GM19438 (cell line): ENCODE measurements at regions not wholly inside any gene's neighbourhood (a gene's known extent, or its start where the extent isn't known, plus 50 kb on each side); places are given as distances from the start of the nearest gene placed in this dataset.
A peak's percentile ranks its signal among the peaks of the same experiment; 100 is the strongest.

ENCODE experiments used
- ATAC-seq: cut with Tn5 transposase; IDR thresholded peaks from one replicate; pipeline ENCODE4 v1.9.1; 2021; ENCODE audit warnings: low read depth; ENCODE audit not compliant: unreplicated experiment

- ATAC-seq, result no peak
Measured at GRCh38 chr4:33060674-33061542, 2340.7 kb downstream of the PCDH7 start.

DNA sequence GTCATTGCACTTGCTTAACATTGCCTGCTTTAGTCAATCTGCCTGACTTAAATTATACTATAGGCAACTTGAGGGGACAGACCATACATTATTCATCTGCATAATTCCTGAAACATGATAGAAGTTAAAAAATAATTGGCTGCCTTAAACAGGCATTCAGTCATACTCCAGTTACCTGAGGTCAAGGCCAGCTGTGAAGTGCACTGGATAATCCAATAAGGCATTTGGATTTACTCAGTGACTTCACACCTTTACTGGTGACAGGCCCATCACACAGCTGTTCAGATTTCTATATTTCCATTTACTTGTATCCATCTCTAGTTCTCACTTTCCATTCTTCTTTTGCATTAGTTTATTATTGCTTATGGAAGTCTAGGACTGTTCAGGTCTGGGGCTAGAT lies 2341.6 kb downstream of the PCDH7 start:
- no peak for ATAC-seq

DNA sequence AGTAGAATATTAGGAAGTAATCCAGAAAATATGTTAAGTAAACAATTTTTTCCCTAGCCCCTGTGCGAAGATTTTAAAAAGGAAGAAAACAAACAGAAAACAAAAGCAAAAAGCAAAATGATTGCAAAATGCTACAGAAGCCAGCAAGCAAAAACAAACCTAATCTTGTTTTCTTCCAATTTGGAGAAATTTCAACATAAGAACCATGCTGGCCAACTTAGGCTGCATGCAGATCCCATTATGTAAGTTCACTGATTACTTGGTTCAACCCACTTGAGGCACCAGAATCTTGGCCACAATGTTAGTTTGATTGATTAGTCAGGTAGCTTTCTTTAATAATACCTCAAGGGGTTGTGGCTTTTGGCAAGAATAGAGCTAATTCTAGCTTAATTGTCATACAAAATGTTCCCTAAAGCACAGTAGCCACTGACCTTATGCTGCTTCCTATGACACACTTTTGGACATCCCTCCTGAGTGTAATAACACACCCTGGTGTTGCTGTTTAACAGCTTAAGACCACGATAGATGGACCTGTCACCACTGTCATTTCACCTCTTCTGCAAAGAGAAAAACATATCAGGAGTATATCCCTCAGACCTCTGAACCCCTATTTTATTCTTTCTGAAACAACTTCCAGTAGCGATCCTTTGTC lies 2342.1 kb downstream of the PCDH7 start:
- no peak for ATAC-seq

GRCh38 chr4:33063241-33063640 lies 2343.1 kb downstream of the PCDH7 start:
- ATAC-seq, result no peak

DNA sequence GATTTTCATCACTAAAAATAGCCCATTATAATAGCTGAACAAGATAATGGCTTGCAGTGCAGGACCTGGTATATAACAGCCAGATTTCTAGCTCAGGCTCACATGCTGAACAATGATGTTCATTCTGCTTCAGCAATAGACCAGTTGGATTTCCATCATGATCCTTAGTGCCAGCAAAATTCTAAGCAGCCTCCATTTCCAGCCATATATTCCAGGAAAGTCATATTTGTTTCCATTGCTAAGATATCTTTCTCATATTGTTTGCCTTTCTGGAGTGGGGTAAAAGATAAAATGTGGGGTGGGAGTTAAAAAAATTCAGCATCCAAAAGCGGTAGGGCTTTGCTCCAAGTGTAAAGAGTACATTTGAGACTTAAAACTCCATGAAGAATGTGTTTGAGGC lies 2344.1 kb downstream of the PCDH7 start:
- no peak for ATAC-seq

DNA sequence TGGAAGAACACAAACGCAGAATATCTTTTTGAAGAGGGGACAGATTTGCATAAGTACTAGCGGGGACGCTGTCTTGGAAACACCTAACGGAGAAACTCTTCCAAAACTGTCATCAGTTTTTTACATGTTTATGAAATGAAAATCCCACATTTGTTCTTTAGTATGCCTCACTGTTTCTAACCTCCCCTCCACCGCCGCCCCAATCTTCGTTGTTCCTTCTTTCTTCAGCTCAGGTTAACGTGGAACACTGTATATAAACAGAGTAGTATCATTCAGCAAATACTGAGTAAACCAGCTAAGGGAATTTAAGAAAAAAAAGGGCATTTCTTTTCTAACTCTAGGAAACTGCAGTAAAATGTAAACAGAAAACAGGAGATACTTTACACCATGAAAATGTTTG lies 2345.6 kb downstream of the PCDH7 start:
- ATAC-seq, result no peak

DNA sequence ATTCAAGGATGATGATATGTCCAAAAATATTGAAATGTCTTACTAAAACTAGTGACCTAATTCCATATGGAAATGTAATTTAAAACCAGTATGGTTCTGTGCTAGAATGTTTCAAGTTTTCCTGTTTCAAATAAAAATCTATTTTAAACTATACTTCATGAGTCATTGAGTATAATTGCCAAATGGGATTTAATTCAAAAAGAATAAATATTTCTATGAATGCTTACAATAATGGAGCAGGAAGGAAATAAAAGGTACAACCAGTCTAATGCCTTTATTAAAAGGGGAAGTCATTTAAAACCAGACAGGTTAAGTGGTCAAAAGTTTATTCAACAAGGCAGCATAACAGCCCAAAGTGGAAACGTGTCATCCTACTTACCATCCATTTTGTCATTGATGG lies 2347.1 kb downstream of the PCDH7 start:
- ATAC-seq, result no peak

GRCh38 chr4:33068539-33068938 lies 2348.4 kb downstream of the PCDH7 start:
- no peak for ATAC-seq

- ATAC-seq, result no peak
Measured at GRCh38 chr4:33071535-33071934, 2351.4 kb downstream of the PCDH7 start.

DNA sequence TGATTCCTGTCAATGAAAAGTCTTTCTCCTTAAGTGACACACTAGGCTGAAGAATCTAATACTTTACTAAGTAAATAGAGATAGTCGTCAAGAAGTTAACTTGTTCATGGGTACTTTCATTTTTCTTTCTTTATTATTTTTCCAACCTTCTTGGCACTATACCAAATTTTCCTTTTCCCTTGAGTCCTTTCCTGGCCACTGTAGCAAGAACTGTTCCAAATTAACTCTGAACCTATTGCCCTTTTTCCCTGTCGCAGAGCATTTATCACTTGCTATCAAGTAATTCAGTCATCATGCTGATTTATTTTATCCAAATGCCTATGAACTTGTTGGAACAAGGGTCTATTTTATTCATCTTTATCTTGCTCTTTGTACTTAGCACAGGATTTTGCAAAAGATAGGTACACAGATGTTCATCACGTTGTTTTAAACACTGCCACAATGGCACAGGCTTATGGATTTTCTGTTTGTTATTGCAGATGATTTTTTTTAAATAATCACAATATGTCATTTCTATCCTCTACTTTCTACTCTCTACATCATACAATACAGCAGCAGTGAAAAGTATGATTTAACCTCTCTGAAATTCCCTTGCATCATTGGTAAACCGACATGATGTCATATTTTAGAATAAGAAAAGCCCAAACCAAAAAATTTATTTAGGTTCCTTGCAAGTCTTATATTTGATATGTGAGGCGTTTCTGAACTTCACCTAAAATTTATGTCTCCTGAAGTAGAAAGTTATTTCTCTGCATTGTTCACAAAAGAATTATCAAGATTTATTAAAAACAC lies 2352.3 kb downstream of the PCDH7 start:
- no peak for ATAC-seq

GRCh38 chr4:33073811-33074210 lies 2353.6 kb downstream of the PCDH7 start:
- no peak for ATAC-seq

DNA sequence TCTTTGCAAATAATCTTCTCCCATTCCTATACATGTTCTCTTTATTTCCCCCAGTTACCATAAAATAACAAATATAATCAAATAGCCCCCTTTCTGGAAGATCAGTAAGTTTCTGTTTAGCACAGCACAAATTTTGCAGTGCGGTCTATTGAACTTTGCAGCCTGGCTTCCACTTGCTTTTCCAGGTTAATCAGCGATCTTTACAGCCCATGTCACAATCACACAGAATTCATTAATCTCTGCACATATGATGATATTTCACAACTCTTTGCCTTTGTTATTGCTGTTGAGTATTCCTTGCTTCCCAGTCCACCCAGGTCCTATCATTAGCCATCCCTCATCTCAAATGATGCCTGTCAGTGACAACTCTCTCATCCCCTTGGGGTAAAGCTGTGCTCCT lies 2358.0 kb downstream of the PCDH7 start:
- ATAC-seq, result no peak

GRCh38 chr4:33080275-33080674 lies 2360.1 kb downstream of the PCDH7 start:
- no peak for ATAC-seq

GRCh38 chr4:33085709-33086108 lies 2365.5 kb downstream of the PCDH7 start:
- ATAC-seq, result no peak

- no peak for ATAC-seq
Measured at GRCh38 chr4:33086331-33086925, 2366.3 kb downstream of the PCDH7 start.

DNA sequence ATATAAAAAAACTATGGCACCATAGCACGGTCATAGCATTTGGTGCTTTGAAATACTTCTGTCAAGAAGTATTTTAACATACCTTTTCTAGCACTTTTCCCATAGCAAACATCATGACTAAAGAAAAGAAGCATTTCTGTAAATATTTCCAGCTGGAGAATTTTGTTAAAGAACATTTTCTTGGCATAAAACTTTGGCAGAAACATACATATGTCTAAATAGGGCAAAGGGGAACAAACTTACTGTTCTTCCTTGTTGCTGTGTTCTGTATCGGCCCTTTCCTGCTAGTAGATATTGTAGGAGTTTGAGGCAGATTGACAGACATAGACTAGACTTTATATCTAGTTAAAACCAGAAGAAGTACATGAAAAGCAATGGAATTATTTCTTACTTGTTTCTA lies 2368.5 kb downstream of the PCDH7 start:
- no peak for ATAC-seq

DNA sequence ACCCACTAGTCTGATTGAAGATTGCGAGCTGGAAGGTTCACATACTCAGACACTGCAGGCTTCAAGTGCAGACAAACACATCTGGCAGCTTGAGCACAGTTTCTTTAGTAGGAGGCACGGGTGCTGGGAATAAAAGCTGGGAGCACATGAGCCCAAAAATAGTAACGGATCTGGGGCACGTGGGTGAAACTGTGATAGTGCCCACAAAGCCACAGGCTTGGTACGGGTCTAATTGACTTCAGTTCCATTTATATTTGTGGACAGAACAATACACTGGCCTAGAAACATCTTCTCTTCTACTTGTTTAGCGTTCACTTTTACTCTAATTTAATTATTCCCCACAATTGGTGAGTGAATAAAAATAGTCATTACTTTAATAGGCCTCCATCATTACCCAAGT lies 2370.7 kb downstream of the PCDH7 start:
- no peak for ATAC-seq

DNA sequence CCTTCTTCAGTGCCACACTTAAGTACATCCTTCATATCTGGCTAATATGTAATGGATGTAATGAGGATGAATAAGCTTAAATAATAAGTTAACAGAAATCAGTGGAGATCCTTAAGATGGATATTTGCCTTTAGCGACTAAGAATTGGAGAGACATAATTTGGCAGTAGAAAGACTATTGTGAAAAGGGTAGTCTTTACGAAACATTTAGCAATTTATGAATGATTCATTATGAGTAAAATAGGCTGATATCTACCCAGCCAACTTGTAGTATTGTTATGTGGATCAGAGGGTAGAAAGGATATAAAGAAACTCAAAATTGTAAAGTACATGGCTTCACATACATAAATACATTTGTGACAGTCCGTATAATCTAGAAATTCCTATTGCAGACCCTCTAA lies 2371.8 kb downstream of the PCDH7 start:
- ATAC-seq, result no peak

DNA sequence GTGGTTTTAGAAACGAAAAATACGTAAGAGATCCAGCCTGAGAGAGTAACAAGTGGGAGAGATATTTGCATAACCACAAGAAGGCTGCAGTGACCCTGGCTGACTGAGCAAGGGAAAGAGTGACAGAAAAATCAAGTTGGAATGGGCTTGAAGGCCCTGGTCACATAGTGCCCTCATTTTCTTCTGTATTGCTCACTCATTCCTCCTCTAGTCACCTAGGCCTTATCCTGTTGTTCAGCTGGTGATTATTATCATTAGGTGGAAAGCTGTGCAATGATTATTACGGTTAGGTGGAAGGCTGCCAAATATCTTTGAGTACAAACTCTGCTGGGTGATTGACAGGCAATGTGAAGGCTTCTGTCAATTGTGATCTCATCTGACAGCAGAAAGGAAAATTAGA lies 2384.1 kb downstream of the PCDH7 start:
- ATAC-seq, result peak; percentile 74

DNA sequence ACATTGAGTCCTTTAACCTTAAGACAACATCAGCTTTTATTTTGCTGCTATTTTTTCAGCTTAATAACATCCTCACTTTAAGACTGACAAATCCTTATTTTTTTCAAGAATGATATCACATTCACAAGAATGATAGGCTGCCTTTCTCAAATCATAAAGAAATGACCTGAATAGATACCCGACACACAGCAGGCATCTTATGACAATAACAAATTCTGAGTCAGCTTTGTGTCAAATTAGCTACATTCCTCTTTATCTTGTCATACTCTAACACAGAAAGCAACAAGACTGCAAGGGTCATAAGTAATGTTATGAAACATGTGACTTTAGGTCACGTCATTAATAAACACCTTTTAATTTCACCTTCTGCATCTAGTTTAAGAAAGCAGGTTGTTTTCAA lies 2387.6 kb downstream of the PCDH7 start:
- no peak for ATAC-seq

- ATAC-seq, result no peak
Measured at GRCh38 chr4:33111117-33111516, 2390.9 kb downstream of the PCDH7 start.
